GM21526 (cell line): ENCODE measurements at regions not wholly inside any gene's neighbourhood (a gene's known extent, or its start where the extent isn't known, plus 50 kb on each side); places are given as distances from the start of the nearest gene placed in this dataset.
"Not testable (repeated sequence)": the region's sequence is repeated elsewhere in the genome, so short reads cannot be mapped to it uniquely, and the experiment has no call there.

Experiments
- ATAC-seq: cut with Tn5 transposase; IDR thresholded peaks from one replicate; pipeline ENCODE4 v1.9.1; 2021; ENCODE audit warnings: moderate library complexity; ENCODE audit not compliant: unreplicated experiment, low FRiP score

- not testable (repeated sequence) for ATAC-seq
These were observed 51.5 kb downstream of the PPIAL4A start for GRCh38 chr1:120941066-120941465.

GRCh38 chr1:120941836-120942217, 52.3 kb downstream of the PPIAL4A start:
- ATAC-seq = not testable (repeated sequence)

DNA sequence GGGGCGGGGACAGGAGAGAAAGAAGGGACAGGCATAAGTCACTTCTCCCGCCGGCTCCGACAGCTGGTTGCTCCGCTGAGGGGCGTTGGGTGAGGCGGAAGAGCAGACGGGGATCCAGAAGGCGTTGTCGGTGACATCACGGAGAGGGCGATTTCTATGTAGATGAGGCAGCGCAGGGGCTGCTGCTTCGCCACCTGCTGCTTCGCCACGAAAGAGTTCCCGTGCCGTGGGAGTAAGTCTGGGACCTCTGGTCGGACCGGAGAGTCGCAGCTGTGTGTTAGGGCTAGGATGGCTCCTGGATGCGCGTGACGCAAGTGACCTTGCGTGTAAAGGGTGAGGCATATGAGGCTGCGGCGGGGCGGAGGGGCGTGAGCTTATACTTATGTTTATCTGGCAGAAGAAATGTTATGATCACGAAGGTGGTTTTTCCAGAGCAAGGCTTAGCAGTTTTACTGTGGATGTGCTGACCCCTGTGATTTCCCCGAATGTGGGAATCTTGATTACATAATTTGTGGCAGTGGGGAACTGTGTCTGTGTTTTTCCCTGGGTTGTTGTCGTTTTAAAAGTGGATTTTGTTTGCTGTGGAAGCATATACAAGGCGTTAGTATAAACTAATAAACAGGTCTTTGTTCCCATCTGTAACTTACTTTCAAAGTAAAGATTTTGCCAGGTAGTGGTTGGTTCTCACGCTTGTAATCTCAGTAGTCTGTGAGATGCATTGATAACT, 52.8 kb downstream of the PPIAL4A start:
- peak; percentile 76 for ATAC-seq

DNA sequence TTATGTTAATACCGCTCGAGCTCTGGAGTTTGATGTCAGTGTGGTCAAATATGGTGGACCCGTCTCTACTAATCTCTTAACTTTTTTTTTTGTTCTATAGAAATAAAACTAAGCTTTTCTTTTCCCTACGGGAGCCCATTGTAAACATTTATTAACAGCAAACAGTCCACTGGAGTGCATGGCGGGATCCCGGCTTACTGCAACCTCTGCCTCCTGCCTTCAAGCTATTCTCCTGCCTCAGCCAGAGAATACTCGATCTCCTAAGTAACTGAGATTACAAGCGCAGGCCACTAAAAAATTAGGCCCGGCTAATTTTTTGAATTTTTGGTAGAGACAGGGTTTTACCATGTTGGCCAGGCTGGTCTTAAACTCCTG, 53.4 kb downstream of the PPIAL4A start:
- ATAC-seq = not testable (repeated sequence)

GRCh38 chr1:120944691-120945090, 55.1 kb downstream of the PPIAL4A start:
- not testable (repeated sequence) for ATAC-seq

DNA sequence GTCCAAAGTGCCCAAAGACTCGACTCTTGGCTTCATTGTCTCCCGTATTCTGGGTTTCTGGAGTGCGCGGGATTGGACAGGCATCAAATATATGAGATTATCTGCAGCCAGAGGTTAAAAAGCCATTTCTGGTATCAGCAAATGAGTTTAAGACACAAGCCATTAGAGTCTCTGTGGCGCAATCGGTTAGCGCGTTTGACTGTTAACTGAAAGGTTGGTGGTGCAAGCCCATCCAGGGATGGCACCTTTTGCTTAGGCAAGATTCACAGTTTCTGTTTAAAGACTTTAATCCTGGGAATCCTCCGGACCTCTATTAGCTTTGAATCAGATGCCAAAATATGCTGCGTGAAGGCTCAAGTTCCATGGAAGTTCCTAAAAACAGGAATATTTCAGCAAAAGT, 55.6 kb downstream of the PPIAL4A start:
- not testable (repeated sequence) for ATAC-seq

DNA sequence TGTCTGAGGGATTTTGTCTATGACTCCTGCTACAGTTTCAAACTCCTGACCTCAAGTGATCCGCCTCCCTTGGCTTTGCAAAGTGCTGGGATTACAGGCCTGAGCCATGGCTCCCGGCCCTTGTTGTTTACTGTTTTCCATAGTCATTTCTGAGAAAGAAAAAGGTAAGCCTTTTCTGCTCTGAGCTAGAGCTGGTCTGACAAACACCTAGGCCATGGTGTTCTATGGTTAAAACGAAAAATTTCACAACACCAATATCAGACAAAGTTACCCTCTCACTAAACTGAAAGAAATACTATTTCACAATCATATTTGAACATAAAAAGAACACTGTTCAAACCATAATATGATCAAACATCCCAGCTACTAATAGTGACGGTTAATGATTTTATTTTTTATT, 57.5 kb downstream of the PPIAL4A start:
- ATAC-seq = not testable (repeated sequence)

- not testable (repeated sequence) for ATAC-seq
These were observed 60.2 kb downstream of the PPIAL4A start for GRCh38 chr1:120949724-120950123.

DNA sequence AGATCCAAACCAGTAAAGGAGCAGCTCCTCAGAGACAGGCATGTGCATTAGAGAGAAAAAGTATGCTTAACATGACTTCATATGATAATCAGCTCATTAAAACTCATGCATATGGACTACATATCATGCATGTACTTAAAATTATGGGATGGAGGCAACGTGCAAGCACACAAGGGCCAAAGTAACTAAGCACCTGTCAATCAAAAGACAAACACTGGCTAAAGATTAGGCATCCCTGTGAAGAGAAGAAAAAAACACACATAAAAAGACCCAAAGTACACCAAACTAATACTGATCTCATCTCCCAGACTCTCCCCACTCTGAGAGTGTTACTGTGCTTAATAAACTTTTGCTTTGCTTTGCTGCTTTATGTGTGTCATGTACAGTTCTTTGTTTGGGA, 61.1 kb downstream of the PPIAL4A start:
- not testable (repeated sequence) for ATAC-seq

GRCh38 chr1:120951100-120951499, 61.5 kb downstream of the PPIAL4A start:
- ATAC-seq = not testable (repeated sequence)

- ATAC-seq = not testable (repeated sequence)
These were observed 62.8 kb downstream of the PPIAL4A start for GRCh38 chr1:120952207-120952870.

DNA sequence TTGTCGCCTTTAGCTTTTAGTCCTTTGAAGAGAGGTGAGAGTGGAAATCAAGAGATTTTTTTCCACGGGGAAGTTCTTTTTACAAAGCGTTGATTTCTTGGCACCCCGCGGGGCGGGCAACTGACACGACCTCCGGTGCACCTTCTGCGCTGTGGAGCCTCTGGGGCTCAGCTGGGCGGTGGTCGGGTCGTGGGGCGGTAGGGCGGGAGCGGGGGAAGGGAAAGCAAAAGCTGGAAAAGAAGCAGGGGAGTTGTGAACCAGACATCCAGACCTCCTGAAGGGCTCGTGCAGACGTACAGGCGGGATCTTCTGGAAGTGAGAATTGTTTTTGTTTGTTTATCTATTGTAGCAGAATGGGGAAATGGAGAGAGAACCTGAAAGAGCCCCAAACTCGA, 63.3 kb downstream of the PPIAL4A start:
- ATAC-seq = not testable (repeated sequence)

GRCh38 chr1:120954736-120955135, 65.2 kb downstream of the PPIAL4A start:
- ATAC-seq = no peak

DNA sequence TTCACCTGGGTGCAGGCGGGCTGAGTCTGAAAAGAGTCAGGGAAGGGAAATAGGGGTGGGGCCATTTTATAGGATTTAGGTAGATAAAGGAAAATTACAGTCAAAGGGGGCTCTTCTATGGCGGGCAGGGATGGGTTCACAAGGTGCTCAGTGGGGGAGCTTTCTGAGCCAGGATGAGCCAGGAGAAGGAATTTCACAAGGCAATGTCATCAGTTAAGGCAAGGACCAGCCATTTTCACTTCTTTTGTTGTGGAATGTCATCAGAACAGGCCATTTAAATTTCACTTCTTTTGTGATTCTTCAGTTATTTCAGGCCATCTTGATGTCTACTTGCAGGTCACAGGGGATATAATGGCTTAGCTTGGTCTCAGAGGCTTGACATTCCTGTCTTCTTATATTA, 66.4 kb downstream of the PPIAL4A start:
- not testable (repeated sequence) for ATAC-seq

- not testable (repeated sequence) for ATAC-seq
These were observed 76.4 kb downstream of the PPIAL4A start for GRCh38 chr1:120966018-120966417.

DNA sequence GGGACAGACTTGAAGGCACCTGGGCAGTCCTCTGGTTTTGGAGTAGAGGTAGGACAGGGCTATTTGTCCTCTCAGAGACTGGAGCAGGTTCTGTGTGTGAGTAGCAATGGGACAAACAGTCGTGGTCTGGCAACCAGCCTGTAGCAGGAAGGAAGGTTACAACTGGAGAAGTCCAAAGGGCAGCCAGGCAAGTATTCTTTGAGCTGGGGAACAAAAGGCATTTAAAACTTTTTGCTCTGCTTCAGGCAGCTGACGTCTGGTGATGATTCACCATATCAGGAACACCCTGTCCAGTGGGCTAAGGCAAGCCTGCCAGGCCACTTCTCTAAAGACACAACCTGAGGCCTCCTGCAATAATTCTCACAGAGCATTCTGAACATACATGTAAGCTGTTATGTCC, 83.3 kb downstream of the PPIAL4A start:
- not testable (repeated sequence) for ATAC-seq

- not testable (repeated sequence) for ATAC-seq
These were observed 84.3 kb downstream of the PPIAL4A start for GRCh38 chr1:120973836-120974235.

DNA sequence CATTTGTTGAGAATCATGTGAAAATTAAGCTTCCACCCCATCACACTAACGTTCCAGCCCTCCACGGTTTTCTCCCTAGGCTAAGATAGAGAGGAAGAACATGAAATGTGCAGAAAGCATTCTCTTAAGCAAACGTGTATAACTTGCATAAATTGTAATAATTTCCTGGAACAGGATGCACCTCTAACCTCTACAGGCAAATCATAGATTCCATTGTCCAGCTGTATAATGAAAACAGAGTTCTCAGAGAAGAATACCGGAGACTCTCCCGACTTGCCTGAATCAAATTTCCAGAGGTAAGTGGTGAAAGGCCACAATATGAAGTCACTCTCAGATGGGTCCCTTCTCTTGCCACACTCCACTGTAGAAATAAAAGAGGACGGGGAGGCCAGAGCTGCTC, 87.7 kb downstream of the PPIAL4A start:
- ATAC-seq = not testable (repeated sequence)

DNA sequence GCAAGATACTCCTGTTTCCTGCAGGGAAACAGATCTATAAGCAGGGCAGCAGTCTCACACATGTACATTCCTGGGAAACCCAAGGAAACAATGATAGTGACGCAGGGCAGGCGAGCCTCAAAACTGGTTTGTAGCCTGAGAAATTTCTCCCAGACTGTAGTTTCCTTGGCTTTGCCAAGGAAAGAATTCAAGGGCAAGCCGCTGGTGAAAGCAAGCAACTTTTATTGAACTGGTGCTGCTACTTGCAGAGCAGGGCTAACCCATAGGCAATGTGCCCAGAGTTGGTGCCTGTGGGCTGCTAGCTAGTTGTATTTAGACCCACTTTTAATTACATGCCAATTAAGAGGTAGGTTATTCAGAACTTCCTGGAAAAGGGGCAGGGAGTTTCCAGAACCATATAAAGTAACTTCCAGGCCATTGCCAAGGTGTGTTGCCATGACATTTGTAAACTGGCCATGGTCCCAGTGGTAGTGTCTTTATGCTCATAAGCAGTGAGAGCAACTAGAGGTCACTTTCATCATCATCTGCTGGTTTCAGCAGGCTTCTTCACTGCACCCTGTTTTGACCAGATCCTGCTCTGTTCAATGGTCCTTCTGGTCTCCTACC, 92.0 kb downstream of the PPIAL4A start:
- ATAC-seq = not testable (repeated sequence)

DNA sequence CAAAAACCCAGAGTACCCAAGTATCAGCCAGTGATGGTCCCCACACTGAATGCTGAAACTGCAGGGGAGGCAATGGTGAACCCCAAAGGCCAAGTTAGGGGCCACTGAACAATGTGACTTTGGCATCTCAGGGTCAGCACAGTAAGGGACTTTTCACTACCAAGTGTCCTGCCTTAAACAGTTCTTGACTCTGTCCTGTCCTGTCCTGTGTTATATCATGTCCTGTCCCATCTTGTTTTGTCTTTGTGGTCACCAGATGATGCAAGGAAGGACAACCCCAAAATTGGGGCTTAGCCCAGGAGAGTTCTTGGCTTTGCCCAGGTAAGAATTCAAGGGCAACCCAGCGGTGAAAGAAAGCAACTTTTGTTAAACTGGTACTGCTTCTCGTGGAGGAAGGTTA, 105.0 kb downstream of the PPIAL4A start:
- ATAC-seq = not testable (repeated sequence)

DNA sequence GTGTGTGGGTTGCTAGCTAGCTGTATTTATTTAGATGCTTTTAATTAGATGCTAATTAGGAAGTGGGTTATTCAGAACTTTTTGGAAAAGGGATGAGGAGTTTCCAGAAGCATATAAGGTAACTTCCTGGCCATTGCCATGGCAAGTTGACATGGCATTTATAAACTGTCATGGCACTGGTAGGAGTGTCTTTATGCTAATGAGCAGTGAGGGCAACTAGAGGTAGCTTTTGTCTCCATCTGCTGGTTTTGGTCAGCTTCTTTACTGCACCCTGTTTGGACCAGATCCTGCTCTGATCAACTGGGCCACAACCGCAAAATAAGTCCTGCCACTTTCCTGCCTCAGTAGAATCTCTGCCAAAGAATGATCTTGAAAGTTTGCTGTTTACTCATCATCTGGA, 105.5 kb downstream of the PPIAL4A start:
- ATAC-seq = peak; percentile 63
